AG10803 (cell line): ENCODE measurements at regions not wholly inside any gene's neighbourhood (a gene's known extent, or its start where the extent isn't known, plus 50 kb on each side); places are given as distances from the start of the nearest gene placed in this dataset.

Experiments
- DNase-seq: peaks from one replicate; pipeline ENCODE4 v3.0.0; 2010; ENCODE audit warnings: low read depth
- H3K4me3 ChIP-seq: 2 replicates; pipeline ENCODE4 v1.5.1; 2011; ENCODE audit warnings: mild to moderate bottlenecking, low read length, control low read depth
- CTCF ChIP-seq: conservative IDR thresholded peaks from 2 replicates; pipeline ENCODE4 v1.5.1; 2011; ENCODE audit warnings: mild to moderate bottlenecking, low read length, control low read depth, inconsistent platforms

GRCh38 chr5:164206196-164206595 lies 700.8 kb downstream of the MAT2B start:
- no peak overlapping the region for H3K4me3 ChIP-seq
- TF ChIP-seq CTCF = no peak
- DNase-seq = no peak

GRCh38 chr5:164207646-164208045 lies 702.2 kb downstream of the MAT2B start:
- no peak for DNase-seq
- no peak for TF ChIP-seq CTCF
- no peak overlapping the region for H3K4me3 ChIP-seq

- TF ChIP-seq CTCF = no peak
- DNase-seq = no peak
- H3K4me3 ChIP-seq = no peak overlapping the region
Measured at GRCh38 chr5:164210491-164210890, 705.1 kb downstream of the MAT2B start.

GRCh38 chr5:164214698-164215097 lies 709.3 kb downstream of the MAT2B start:
- no peak for DNase-seq
- H3K4me3 ChIP-seq = no peak overlapping the region
- no peak for TF ChIP-seq CTCF

GRCh38 chr5:164217464-164217863 lies 712.0 kb downstream of the MAT2B start:
- no peak overlapping the region for H3K4me3 ChIP-seq
- no peak for TF ChIP-seq CTCF
- DNase-seq = no peak

GRCh38 chr5:164220522-164220921 lies 715.1 kb downstream of the MAT2B start:
- no peak for DNase-seq
- H3K4me3 ChIP-seq = no peak overlapping the region
- TF ChIP-seq CTCF = no peak

- H3K4me3 ChIP-seq = no peak overlapping the region
- no peak for TF ChIP-seq CTCF
- DNase-seq = no peak
Measured at GRCh38 chr5:164224236-164224635, 718.8 kb downstream of the MAT2B start.
